ENCODE measurements at regions not wholly inside any gene's neighbourhood (a gene's known extent, or its start where the extent isn't known, plus 50 kb on each side); places are given as distances from the start of the nearest gene placed in this dataset.

GRCh38 chr9:81335879-81336421 lies 353.4 kb downstream of the TLE1 start:
- TF ChIP-seq MYC (IDR thresholded peaks at IDR 0.05; ENCODE audit: low read depth, low read length) (no peak), MAX (IDR thresholded peaks at IDR 0.05; ENCODE audit: low read depth, low read length) (no peak)
- H3K4me3 ChIP-seq (ENCODE audit: low read depth, low read length), result no peak overlapping the region
- no peak for DNase-seq (ENCODE audit: low read depth)

- DNase-seq (ENCODE audit: low read depth), result no peak
- TF ChIP-seq MYC (IDR thresholded peaks at IDR 0.05; ENCODE audit: low read depth, low read length) (no peak), CTCF (IDR thresholded peaks at IDR 0.05; ENCODE audit: low read depth, low read length) (no peak), MAX (IDR thresholded peaks at IDR 0.05; ENCODE audit: low read depth, low read length) (no peak), POLR2A (IDR thresholded peaks at IDR 0.05; ENCODE audit: extremely low read depth, insufficient read length) (no peak)
- no peak overlapping the region for H3K4me3 ChIP-seq (ENCODE audit: low read depth, low read length)
Measured at GRCh38 chr9:81321551-81321950, 367.8 kb downstream of the TLE1 start.

GRCh38 chr9:81320909-81321482 lies 368.4 kb downstream of the TLE1 start:
- no peak overlapping the region for H3K4me3 ChIP-seq (ENCODE audit: low read depth, low read length)
- TF ChIP-seq MYC (IDR thresholded peaks at IDR 0.05; ENCODE audit: low read depth, low read length), result no peak
- TF ChIP-seq CTCF (IDR thresholded peaks at IDR 0.05; ENCODE audit: low read depth, low read length), result no peak
- no peak for TF ChIP-seq POLR2A (IDR thresholded peaks at IDR 0.05; ENCODE audit: extremely low read depth, insufficient read length)
- no peak for TF ChIP-seq MAX (IDR thresholded peaks at IDR 0.05; ENCODE audit: low read depth, low read length)
- no peak for DNase-seq (ENCODE audit: low read depth)

- DNase-seq (ENCODE audit: low read depth), result no peak
- TF ChIP-seq CTCF (IDR thresholded peaks at IDR 0.05; ENCODE audit: low read depth, low read length), result no peak
- TF ChIP-seq MYC (IDR thresholded peaks at IDR 0.05; ENCODE audit: low read depth, low read length), result no peak
Measured at GRCh38 chr9:81318571-81318970, 370.8 kb downstream of the TLE1 start.

GRCh38 chr9:81317939-81318338 lies 371.4 kb downstream of the TLE1 start:
- H3K4me3 ChIP-seq (ENCODE audit: low read depth, low read length), result no peak overlapping the region
- no peak for DNase-seq (ENCODE audit: low read depth)
- TF ChIP-seq MAX (IDR thresholded peaks at IDR 0.05; ENCODE audit: low read depth, low read length) (no peak), CTCF (IDR thresholded peaks at IDR 0.05; ENCODE audit: low read depth, low read length) (no peak), MYC (IDR thresholded peaks at IDR 0.05; ENCODE audit: low read depth, low read length) (no peak), POLR2A (IDR thresholded peaks at IDR 0.05; ENCODE audit: extremely low read depth, insufficient read length) (no peak)

More at GRCh38 chr9:81318571-81318970, 370.8 kb downstream of the TLE1 start:
- no peak overlapping the region for H3K4me3 ChIP-seq (ENCODE audit: low read depth, low read length)

- DNase-seq (ENCODE audit: low read depth), result no peak
- no peak overlapping the region for H3K4me3 ChIP-seq (ENCODE audit: low read depth, low read length)
- TF ChIP-seq MAX (IDR thresholded peaks at IDR 0.05; ENCODE audit: low read depth, low read length) (no peak), MYC (IDR thresholded peaks at IDR 0.05; ENCODE audit: low read depth, low read length) (no peak), CTCF (IDR thresholded peaks at IDR 0.05; ENCODE audit: low read depth, low read length) (no peak), POLR2A (IDR thresholded peaks at IDR 0.05; ENCODE audit: extremely low read depth, insufficient read length) (no peak)
Measured at GRCh38 chr9:81317223-81317622, 372.1 kb downstream of the TLE1 start.
